GM19238 (cell line): ENCODE measurements at regions not wholly inside any gene's neighbourhood (a gene's known extent, or its start where the extent isn't known, plus 50 kb on each side); places are given as distances from the start of the nearest gene placed in this dataset.

Source experiments
- DNase-seq: peaks from one replicate; pipeline ENCODE4 v3.0.0; 2011; ENCODE audit warnings: low spot score; ENCODE audit not compliant: insufficient read length

- no peak for DNase-seq
These were observed 1636.9 kb upstream of the ACVR2A start for GRCh38 chr2:146207901-146208300.

GRCh38 chr2:146207417-146207816, 1637.4 kb upstream of the ACVR2A start:
- DNase-seq: no peak

- no peak for DNase-seq
These were observed 1641.7 kb upstream of the ACVR2A start for GRCh38 chr2:146203064-146203624.

GRCh38 chr2:146193619-146194018, 1651.2 kb upstream of the ACVR2A start:
- DNase-seq: no peak

GRCh38 chr2:146189541-146189940, 1655.3 kb upstream of the ACVR2A start:
- no peak for DNase-seq

- no peak for DNase-seq
These were observed 1654.0 kb upstream of the ZEB2 start for GRCh38 chr2:146173934-146174333.

- DNase-seq: no peak
These were observed 1641.5 kb upstream of the ZEB2 start for GRCh38 chr2:146161256-146161882.

GRCh38 chr2:146158072-146158674, 1638.3 kb upstream of the ZEB2 start:
- DNase-seq: no peak

- DNase-seq: no peak
These were observed 1627.6 kb upstream of the ZEB2 start for GRCh38 chr2:146147448-146148012.

- DNase-seq: no peak
These were observed 1624.1 kb upstream of the ZEB2 start for GRCh38 chr2:146143971-146144370.

- no peak for DNase-seq
These were observed 1618.9 kb upstream of the ZEB2 start for GRCh38 chr2:146138820-146139219.

- no peak for DNase-seq
These were observed 1615.3 kb upstream of the ZEB2 start for GRCh38 chr2:146135245-146135644.

GRCh38 chr2:146131785-146132184, 1611.9 kb upstream of the ZEB2 start:
- no peak for DNase-seq

- DNase-seq: no peak
These were observed 1611.1 kb upstream of the ZEB2 start for GRCh38 chr2:146131048-146131447.

- DNase-seq: no peak
These were observed 1610.4 kb upstream of the ZEB2 start for GRCh38 chr2:146130290-146130689.

- no peak for DNase-seq
These were observed 1609.3 kb upstream of the ZEB2 start for GRCh38 chr2:146129231-146129630.

GRCh38 chr2:146128216-146128615, 1608.3 kb upstream of the ZEB2 start:
- no peak for DNase-seq

GRCh38 chr2:146125551-146125950, 1605.6 kb upstream of the ZEB2 start:
- DNase-seq: no peak

GRCh38 chr2:146124741-146125140, 1604.8 kb upstream of the ZEB2 start:
- no peak for DNase-seq

- no peak for DNase-seq
These were observed 1603.8 kb upstream of the ZEB2 start for GRCh38 chr2:146123714-146124113.

GRCh38 chr2:146123256-146123655, 1603.3 kb upstream of the ZEB2 start:
- no peak for DNase-seq

- no peak for DNase-seq
These were observed 1599.7 kb upstream of the ZEB2 start for GRCh38 chr2:146119586-146119985.

- no peak for DNase-seq
These were observed 1589.1 kb upstream of the ZEB2 start for GRCh38 chr2:146108993-146109392.
